ENCODE measurements at regions not wholly inside any gene's neighbourhood (a gene's known extent, or its start where the extent isn't known, plus 50 kb on each side); places are given as distances from the start of the nearest gene placed in this dataset.

DNA sequence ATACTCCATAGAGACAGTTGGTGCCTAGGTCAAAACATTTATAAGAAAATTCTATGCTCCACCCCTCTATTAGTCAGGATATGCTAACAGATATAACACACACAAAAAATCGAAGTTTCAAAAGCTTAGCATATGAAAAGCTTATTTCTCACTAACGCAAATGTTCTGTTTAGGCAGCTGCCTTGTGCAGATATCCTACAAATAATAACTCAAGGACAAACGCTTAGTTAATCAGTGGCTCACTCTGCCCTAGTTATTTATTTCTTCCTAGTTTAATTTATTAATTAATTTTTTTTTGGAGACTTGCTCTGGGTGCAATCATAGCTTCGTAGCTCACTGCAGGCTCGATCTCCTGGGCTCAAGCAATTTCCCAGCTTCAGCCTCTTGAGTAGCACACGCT lies 259.7 kb upstream of the GPC6 start:
- TF ChIP-seq KDM5A (IDR thresholded peaks at IDR 0.05; ENCODE audit: low read length) (no peak), SP1 (IDR thresholded peaks at IDR 0.05; ENCODE audit: low read depth, low read length) (no peak), RNF2 (IDR thresholded peaks at IDR 0.05; ENCODE audit: borderline replicate concordance, low read depth, low read length, missing control alignments, poor library complexity, severe bottlenecking) (no peak), TEAD4 (IDR thresholded peaks at IDR 0.05; ENCODE audit: low read depth, low read length) (no peak), EP300 (IDR thresholded peaks at IDR 0.05; ENCODE audit: borderline replicate concordance in 1 of 2, low read depth in 2 of 2, low read length in 2 of 2) (no peak), CBX8 (IDR thresholded peaks at IDR 0.05; ENCODE audit: borderline replicate concordance, low read depth, low read length) (no peak), POLR2A (IDR thresholded peaks at IDR 0.05; ENCODE audit: control extremely low read depth in 1 of 2, low read depth in 2 of 2, low read length in 2 of 2) (no peak), MAFK (IDR thresholded peaks at IDR 0.05; ENCODE audit: low read depth, low read length) (no peak), POLR2AphosphoS5 (IDR thresholded peaks at IDR 0.05; ENCODE audit: low read depth, low read length) (no peak)
- TF ChIP-seq, protein P1, sequence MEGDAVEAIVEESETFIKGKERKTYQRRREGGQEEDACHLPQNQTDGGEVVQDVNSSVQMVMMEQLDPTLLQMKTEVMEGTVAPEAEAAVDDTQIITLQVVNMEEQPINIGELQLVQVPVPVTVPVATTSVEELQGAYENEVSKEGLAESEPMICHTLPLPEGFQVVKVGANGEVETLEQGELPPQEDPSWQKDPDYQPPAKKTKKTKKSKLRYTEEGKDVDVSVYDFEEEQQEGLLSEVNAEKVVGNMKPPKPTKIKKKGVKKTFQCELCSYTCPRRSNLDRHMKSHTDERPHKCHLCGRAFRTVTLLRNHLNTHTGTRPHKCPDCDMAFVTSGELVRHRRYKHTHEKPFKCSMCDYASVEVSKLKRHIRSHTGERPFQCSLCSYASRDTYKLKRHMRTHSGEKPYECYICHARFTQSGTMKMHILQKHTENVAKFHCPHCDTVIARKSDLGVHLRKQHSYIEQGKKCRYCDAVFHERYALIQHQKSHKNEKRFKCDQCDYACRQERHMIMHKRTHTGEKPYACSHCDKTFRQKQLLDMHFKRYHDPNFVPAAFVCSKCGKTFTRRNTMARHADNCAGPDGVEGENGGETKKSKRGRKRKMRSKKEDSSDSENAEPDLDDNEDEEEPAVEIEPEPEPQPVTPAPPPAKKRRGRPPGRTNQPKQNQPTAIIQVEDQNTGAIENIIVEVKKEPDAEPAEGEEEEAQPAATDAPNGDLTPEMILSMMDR (IDR thresholded peaks at IDR 0.05; ENCODE audit: control extremely low read depth in 1 of 3, insufficient read depth in 1 of 3, low read depth in 1 of 3, low read length in 3 of 3), result no peak
- TF ChIP-seq, protein P2, sequence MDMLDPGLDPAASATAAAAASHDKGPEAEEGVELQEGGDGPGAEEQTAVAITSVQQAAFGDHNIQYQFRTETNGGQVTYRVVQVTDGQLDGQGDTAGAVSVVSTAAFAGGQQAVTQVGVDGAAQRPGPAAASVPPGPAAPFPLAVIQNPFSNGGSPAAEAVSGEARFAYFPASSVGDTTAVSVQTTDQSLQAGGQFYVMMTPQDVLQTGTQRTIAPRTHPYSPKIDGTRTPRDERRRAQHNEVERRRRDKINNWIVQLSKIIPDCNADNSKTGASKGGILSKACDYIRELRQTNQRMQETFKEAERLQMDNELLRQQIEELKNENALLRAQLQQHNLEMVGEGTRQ (IDR thresholded peaks at IDR 0.05; ENCODE audit: low read length), result no peak
